ENCODE measurements at regions not wholly inside any gene's neighbourhood (a gene's known extent, or its start where the extent isn't known, plus 50 kb on each side); places are given as distances from the start of the nearest gene placed in this dataset.

DNA sequence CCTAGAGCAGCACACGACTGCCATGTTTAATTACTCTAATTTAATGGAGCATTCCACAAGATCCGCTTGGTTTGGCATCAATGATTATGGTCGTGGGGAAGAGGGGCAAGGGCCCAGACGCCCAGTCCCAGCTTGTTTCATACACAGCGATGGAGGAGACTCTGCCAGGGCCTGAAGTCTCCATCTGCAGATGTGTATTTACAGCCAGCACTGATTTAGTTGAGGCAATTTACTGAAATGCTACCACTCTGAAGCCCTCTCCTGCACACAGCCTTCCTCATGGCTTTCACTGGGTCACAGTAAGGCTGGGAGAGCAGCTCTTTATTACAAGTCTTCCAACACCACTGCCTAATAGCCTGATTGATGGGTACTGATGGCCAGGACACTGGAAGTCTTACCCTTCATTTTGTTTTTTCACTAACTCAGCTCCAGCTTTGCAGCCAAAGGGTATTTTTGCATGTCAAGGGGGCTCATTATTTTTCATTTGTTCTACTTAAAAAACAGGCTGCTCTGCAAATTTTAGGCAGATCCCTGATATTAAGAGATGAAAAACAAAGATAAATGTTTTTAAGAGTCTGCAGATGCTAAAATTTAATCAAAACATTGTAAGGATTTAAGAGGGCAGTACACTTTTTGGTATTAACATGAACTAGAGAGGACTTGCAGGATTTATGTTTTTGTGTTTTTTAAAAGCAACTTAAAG is 236.3 kb downstream of the SIPA1L2 start:
- no peak overlapping the region for H3K27ac ChIP-seq
- TF ChIP-seq, protein P1, sequence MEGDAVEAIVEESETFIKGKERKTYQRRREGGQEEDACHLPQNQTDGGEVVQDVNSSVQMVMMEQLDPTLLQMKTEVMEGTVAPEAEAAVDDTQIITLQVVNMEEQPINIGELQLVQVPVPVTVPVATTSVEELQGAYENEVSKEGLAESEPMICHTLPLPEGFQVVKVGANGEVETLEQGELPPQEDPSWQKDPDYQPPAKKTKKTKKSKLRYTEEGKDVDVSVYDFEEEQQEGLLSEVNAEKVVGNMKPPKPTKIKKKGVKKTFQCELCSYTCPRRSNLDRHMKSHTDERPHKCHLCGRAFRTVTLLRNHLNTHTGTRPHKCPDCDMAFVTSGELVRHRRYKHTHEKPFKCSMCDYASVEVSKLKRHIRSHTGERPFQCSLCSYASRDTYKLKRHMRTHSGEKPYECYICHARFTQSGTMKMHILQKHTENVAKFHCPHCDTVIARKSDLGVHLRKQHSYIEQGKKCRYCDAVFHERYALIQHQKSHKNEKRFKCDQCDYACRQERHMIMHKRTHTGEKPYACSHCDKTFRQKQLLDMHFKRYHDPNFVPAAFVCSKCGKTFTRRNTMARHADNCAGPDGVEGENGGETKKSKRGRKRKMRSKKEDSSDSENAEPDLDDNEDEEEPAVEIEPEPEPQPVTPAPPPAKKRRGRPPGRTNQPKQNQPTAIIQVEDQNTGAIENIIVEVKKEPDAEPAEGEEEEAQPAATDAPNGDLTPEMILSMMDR (IDR thresholded peaks at IDR 0.05; ENCODE audit: low read depth, low read length, missing control alignments): no peak
- in situ Hi-C loops (cut with HindIII; ENCODE audit: low pct_ligation_motif_present, low sequenced_read_pairs): no loop called here
- no peaks in the 10 kb centered on the region for H3K36me3 ChIP-seq (replicated peaks)
- no peaks in the 10 kb centered on the region for H3K27me3 ChIP-seq (replicated peaks)
- H3K4me3 ChIP-seq (ENCODE audit: low read depth, low read length): no peak overlapping the region
- no peak for DNase-seq

GRCh38 chr1:232393010-232393409 is 236.9 kb downstream of the SIPA1L2 start:
- DNase-seq: no peak
- TF ChIP-seq, protein P1 (IDR thresholded peaks at IDR 0.05; ENCODE audit: low read depth, low read length, missing control alignments): no peak
- Histone ChIP-seq H3K4me3 (ENCODE audit: low read depth, low read length) (no peak overlapping the region), H3K27me3 (replicated peaks) (no peaks in the 10 kb centered on the region), H3K27ac (no peak overlapping the region), H3K36me3 (replicated peaks) (no peaks in the 10 kb centered on the region)
- in situ Hi-C loops (cut with HindIII; ENCODE audit: low pct_ligation_motif_present, low sequenced_read_pairs): no loop called here

DNA sequence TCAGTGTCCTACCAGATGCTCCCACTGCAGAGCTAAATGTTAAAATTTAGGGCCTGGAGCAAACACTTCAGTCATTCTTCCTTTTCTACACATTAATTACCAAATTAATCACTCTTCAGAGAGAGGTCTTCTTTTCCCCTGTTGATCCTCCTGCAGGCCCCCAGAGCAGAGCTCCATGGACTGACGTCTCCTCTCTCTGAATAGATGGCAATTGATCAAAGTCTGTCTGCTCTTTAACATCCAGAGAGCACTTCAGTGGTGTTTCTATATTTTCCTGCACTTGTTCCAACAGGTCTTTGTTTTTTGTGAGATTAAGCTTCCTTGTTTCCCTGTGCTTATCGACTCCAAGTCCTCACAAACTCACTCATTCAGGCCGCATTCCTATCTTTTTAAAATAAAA is 239.3 kb downstream of the SIPA1L2 start:
- no peak for DNase-seq
- in situ Hi-C loops (cut with HindIII; ENCODE audit: low pct_ligation_motif_present, low sequenced_read_pairs): no loop called here
- Histone ChIP-seq H3K27ac (no peak overlapping the region), H3K4me3 (ENCODE audit: low read depth, low read length) (no peak overlapping the region), H3K36me3 (replicated peaks) (no peaks in the 10 kb centered on the region), H3K27me3 (replicated peaks) (no peaks in the 10 kb centered on the region)
- TF ChIP-seq, protein P1 (IDR thresholded peaks at IDR 0.05; ENCODE audit: low read depth, low read length, missing control alignments): no peak

- in situ Hi-C loops (cut with HindIII; ENCODE audit: low pct_ligation_motif_present, low sequenced_read_pairs): no loop called here
- DNase-seq: no peak
- Histone ChIP-seq H3K4me3 (ENCODE audit: low read depth, low read length) (no peak overlapping the region), H3K36me3 (replicated peaks) (no peaks in the 10 kb centered on the region), H3K27ac (no peak overlapping the region), H3K27me3 (replicated peaks) (no peaks in the 10 kb centered on the region)
- TF ChIP-seq, protein P1 (IDR thresholded peaks at IDR 0.05; ENCODE audit: low read depth, low read length, missing control alignments): no peak
Measured at GRCh38 chr1:232389744-232390143, 240.2 kb downstream of the SIPA1L2 start.

- H3K4me3 ChIP-seq (ENCODE audit: low read depth, low read length): no peak overlapping the region
- in situ Hi-C loops (cut with HindIII; ENCODE audit: low pct_ligation_motif_present, low sequenced_read_pairs): no loop called here
- no peaks in the 10 kb centered on the region for H3K27me3 ChIP-seq (replicated peaks)
- DNase-seq: no peak
- no peaks in the 10 kb centered on the region for H3K36me3 ChIP-seq (replicated peaks)
- TF ChIP-seq, protein P1 (IDR thresholded peaks at IDR 0.05; ENCODE audit: low read depth, low read length, missing control alignments): no peak
- no peak overlapping the region for H3K27ac ChIP-seq
Measured at GRCh38 chr1:232388363-232388762, 241.6 kb downstream of the SIPA1L2 start.
